HCT116 (cell line): ENCODE measurements at regions not wholly inside any gene's neighbourhood (a gene's known extent, or its start where the extent isn't known, plus 50 kb on each side); places are given as distances from the start of the nearest gene placed in this dataset.

Experiments
- ATAC-seq: fragments of 200-7000 bp; cut with Tn5 transposase; 2 replicates; pipeline ENCODE4 v1.9.1; 2020; ENCODE audit warnings: mild to moderate bottlenecking, moderate library complexity
- BruUV-seq: library from RNA; stranded (reverse); fragments of 400-500 nt; replicated peaks from 2 replicates; lab custom pipeline; 2021; lab: Mats Ljungman, UMichigan
- CTCF ChIA-PET: fragments of 300-600 bp; sonication (Branson Sonifier 250); formaldehyde crosslinking; loops from one replicate; lab custom pipeline; 2021; ENCODE audit warnings: antibody characterized with exemption; lab: Charles Lee
- POLR2A ChIA-PET: fragments of 300-600, 350-600 bp; sonication (Branson Sonifier 250); formaldehyde crosslinking; loops from one replicate; lab custom pipeline; 2021; ENCODE audit warnings: antibody characterized with exemption; lab: Charles Lee
- RAD21 ChIA-PET, 2 experiments: fragments of 300-600 bp; sonication (Branson Sonifier 250); formaldehyde crosslinking; loops; one replicate each; lab custom pipeline; 2023; ENCODE audit warnings: low total read pairs in 2 of 2; ENCODE audit not compliant: uncharacterized antibody in 2 of 2, unreplicated experiment in 2 of 2, low non-redundant PET in 1 of 2; lab: Charles Lee
- DNase-seq: peaks from one replicate; pipeline ENCODE4 v3.0.0-alpha.2; 2010; ENCODE audit warnings: low read depth, low spot score
- H2AFZ ChIP-seq: fragments of 200-600 bp; shearing (Covaris generic), sonication (generic); 2 replicates; pipeline ENCODE4 v1.6.1; 2017; ENCODE audit warnings: low read depth, mixed run types, mixed read lengths, antibody characterized with exemption, low read length; ENCODE audit not compliant: poor library complexity, severe bottlenecking
- H3K27ac ChIP-seq: 2 replicates; pipeline ENCODE4 v1.5.1; 2012; ENCODE audit warnings: low read depth, low read length
- H3K27me3 ChIP-seq: fragments of 200-600 bp; sonication (generic); 2 replicates; pipeline ENCODE4 v1.6.1; 2016; ENCODE audit warnings: mixed run types, low read length, mixed read lengths; ENCODE audit not compliant: insufficient read depth
- H3K36me3 ChIP-seq, 2 experiments: fragments of 200-500 bp in 1 of 2; fragments of 200-600 bp in 1 of 2; sonication (Bioruptor generic) in 1 of 2; sonication (generic) in 1 of 2; 2 replicates each; pipeline versions ENCODE4 v1.5.1 to v1.6.1; 2014 to 2016; ENCODE audit warnings: low read length in 2 of 2, inconsistent platforms in 1 of 2, mixed read lengths in 1 of 2, mixed run types in 1 of 2; ENCODE audit not compliant: insufficient read depth in 2 of 2, control insufficient read depth in 1 of 2
- H3K4me1 ChIP-seq, 2 experiments: fragments of 200-600 bp in 1 of 2; sonication (generic) in 1 of 2; 2 replicates each; pipeline versions ENCODE4 v1.5.1 to v1.6.1; 2012 to 2017; ENCODE audit warnings: low read length in 2 of 2, inconsistent platforms in 1 of 2, mild to moderate bottlenecking in 1 of 2, mixed read lengths in 1 of 2, mixed run types in 1 of 2, moderate library complexity in 1 of 2; ENCODE audit not compliant: insufficient read depth in 2 of 2, control insufficient read depth in 1 of 2
- H3K4me2 ChIP-seq: fragments of 200-600 bp; sonication (generic); 2 replicates; pipeline ENCODE4 v1.6.1; 2017; ENCODE audit warnings: mixed run types, low read length, mixed read lengths
- H3K4me3 ChIP-seq, 2 experiments: fragments of 200-600 bp in 1 of 2; sonication (generic) in 1 of 2; replicated peaks in 1 of 2; 2 replicates each; pipeline ENCODE4 v1.5.1; 2011 to 2016; ENCODE audit warnings: low read length in 2 of 2, control low read depth in 1 of 2, low read depth in 1 of 2, mild to moderate bottlenecking in 1 of 2, mixed read lengths in 1 of 2, mixed run types in 1 of 2
- H3K79me2 ChIP-seq: fragments of 200-600 bp; sonication (generic); 2 replicates; pipeline ENCODE4 v1.6.1; 2017; ENCODE audit warnings: mild to moderate bottlenecking, mixed run types, low read length, moderate library complexity, mixed read lengths; ENCODE audit not compliant: insufficient read depth
- H3K9ac ChIP-seq: fragments of 200-600 bp; sonication (generic); 2 replicates; pipeline ENCODE4 v1.6.1; 2016; ENCODE audit warnings: low read length, mixed read lengths
- H3K9me2 ChIP-seq: fragments of 200-600 bp; sonication (generic), shearing (Covaris generic); 2 replicates; pipeline ENCODE4 v1.6.1; 2017; ENCODE audit warnings: mixed run types, mild to moderate bottlenecking, moderate library complexity; ENCODE audit not compliant: insufficient read depth
- H3K9me3 ChIP-seq, 2 experiments: fragments of 200-500 bp in 1 of 2; fragments of 200-600 bp in 1 of 2; sonication (Bioruptor generic) in 1 of 2; sonication (generic) in 1 of 2; 2 replicates each; pipeline ENCODE4 v1.6.1; 2014 to 2017; ENCODE audit warnings: low read length in 2 of 2, mixed read lengths in 2 of 2, inconsistent platforms in 1 of 2, low read depth in 1 of 2, mild to moderate bottlenecking in 1 of 2, mixed run types in 1 of 2, moderate library complexity in 1 of 2; ENCODE audit not compliant: control insufficient read depth in 1 of 2, insufficient read depth in 1 of 2
- H4K20me1 ChIP-seq: fragments of 200-600 bp; sonication (generic), shearing (Covaris generic); 2 replicates; pipeline ENCODE4 v1.6.1; 2017; ENCODE audit warnings: mixed run types, mild to moderate bottlenecking, moderate library complexity; ENCODE audit not compliant: insufficient read depth
- CEBPB ChIP-seq: IDR thresholded peaks from 2 replicates; pipeline ENCODE4 v1.6.1; 2012; ENCODE audit warnings: low read depth
- EGR1 ChIP-seq: IDR thresholded peaks from 2 replicates; pipeline ENCODE4 v1.6.1; 2012; ENCODE audit warnings: low read depth
- JUND ChIP-seq: IDR thresholded peaks from 2 replicates; pipeline ENCODE4 v1.6.1; 2012
- MAX ChIP-seq: IDR thresholded peaks from 2 replicates; pipeline ENCODE4 v1.6.1; 2012
- RAD21 ChIP-seq: IDR thresholded peaks from 2 replicates; pipeline ENCODE4 v1.6.1; 2012; ENCODE audit warnings: low read depth, mild to moderate bottlenecking
- SIN3A ChIP-seq: IDR thresholded peaks from 2 replicates; pipeline ENCODE4 v1.6.1; 2012; ENCODE audit warnings: low read depth
- SP1 ChIP-seq: IDR thresholded peaks from 2 replicates; pipeline ENCODE4 v1.6.1; 2012; ENCODE audit warnings: low read depth
- SRF ChIP-seq: IDR thresholded peaks from 2 replicates; pipeline ENCODE4 v1.6.1; 2012; ENCODE audit warnings: low read depth
- YY1 ChIP-seq: IDR thresholded peaks from 2 replicates; pipeline ENCODE4 v1.6.1; 2011; ENCODE audit warnings: low read length, low read depth, moderate library complexity, mild to moderate bottlenecking; ENCODE audit not compliant: insufficient replicate concordance; ENCODE audit errors: extremely low read depth
- ZNF274 ChIP-seq: fragments of 200-500 bp; sonication (Bioruptor generic); IDR thresholded peaks from 2 replicates; pipeline ENCODE4 v1.6.1; 2014; ENCODE audit warnings: mild to moderate bottlenecking, low read depth, low read length, inconsistent platforms
- intact Hi-C: fragments of 100-400 bp; cut with micrococcal nuclease; formaldehyde crosslinking; loops from 2 replicates; pipeline ENCODE4 v1.10.0; 2022

- H3K79me2 ChIP-seq = no peaks in the 10 kb centered on the region
- H3K9me2 ChIP-seq = no peaks in the 10 kb centered on the region
- no peaks in the 10 kb centered on the region for H3K36me3 ChIP-seq
- no peak overlapping the region for H3K4me2 ChIP-seq
- no peak overlapping the region for H3K27ac ChIP-seq
- BruUV-seq = no TSS peak
- CTCF ChIA-PET = no interaction called here
- no peak for DNase-seq
- RAD21 ChIA-PET = no interaction called here
- ATAC-seq = no peak
- TF ChIP-seq SIN3A (no peak), SP1 (no peak), EGR1 (no peak), SRF (no peak)
- intact Hi-C loops = no loop called here
- H3K9ac ChIP-seq = no peak overlapping the region
- H3K4me1 ChIP-seq = no peaks in the 10 kb centered on the region
- no peaks in the 10 kb centered on the region for H4K20me1 ChIP-seq
- no peak overlapping the region for H3K4me3 ChIP-seq
- H2AFZ ChIP-seq = no peak overlapping the region
- H3K27me3 ChIP-seq = no peaks in the 10 kb centered on the region
- no peaks in the 10 kb centered on the region for H3K9me3 ChIP-seq
- POLR2A ChIA-PET = no interaction called here
These were observed 357.5 kb upstream of the FAM47C start for GRCh38 chrX:36650622-36651021.

GRCh38 chrX:36683507-36683906, 324.7 kb upstream of the FAM47C start:
- intact Hi-C loops = no loop called here
- H3K27me3 ChIP-seq = no peaks in the 10 kb centered on the region
- H2AFZ ChIP-seq = no peak overlapping the region
- POLR2A ChIA-PET = no interaction called here
- CTCF ChIA-PET = no interaction called here
- H3K4me2 ChIP-seq = no peak overlapping the region
- RAD21 ChIA-PET = no interaction called here
- no peaks in the 10 kb centered on the region for H3K4me1 ChIP-seq
- H3K9me2 ChIP-seq = no peaks in the 10 kb centered on the region
- no peak for ATAC-seq
- no peaks in the 10 kb centered on the region for H4K20me1 ChIP-seq
- H3K9me3 ChIP-seq = no peaks in the 10 kb centered on the region
- DNase-seq = no peak
- H3K27ac ChIP-seq = no peak overlapping the region
- no peaks in the 10 kb centered on the region for H3K79me2 ChIP-seq
- BruUV-seq = no TSS peak
- no peaks in the 10 kb centered on the region for H3K36me3 ChIP-seq
- no peak overlapping the region for H3K4me3 ChIP-seq
- TF ChIP-seq ZNF274 (no peak), YY1 (no peak), JUND (no peak), CEBPB (no peak), SP1 (no peak), SIN3A (no peak), MAX (no peak), RAD21 (no peak)
- H3K9ac ChIP-seq = no peak overlapping the region
